ENCODE measurements at regions not wholly inside any gene's neighbourhood (a gene's known extent, or its start where the extent isn't known, plus 50 kb on each side); places are given as distances from the start of the nearest gene placed in this dataset.

GRCh38 chr6:21859193-21859735, 265.7 kb downstream of the SOX4 start:
- TF ChIP-seq CTCF (IDR thresholded peaks at IDR 0.05) (no peak), POLR2A (IDR thresholded peaks at IDR 0.05) (no peak), POLR2AphosphoS5 (IDR thresholded peaks at IDR 0.05; ENCODE audit: insufficient read depth in 1 of 2, low read depth in 1 of 2) (no peak)
